SH-SY5Y (cell line): ENCODE measurements at regions not wholly inside any gene's neighbourhood (a gene's known extent, or its start where the extent isn't known, plus 50 kb on each side); places are given as distances from the start of the nearest gene placed in this dataset.
A peak's percentile ranks its signal among the peaks of the same experiment; 100 is the strongest.

ENCODE experiments used
- GATA2 ChIP-seq: IDR thresholded peaks from 2 replicates; pipeline ENCODE4 v1.6.1; 2011; ENCODE audit warnings: mild to moderate bottlenecking, low read depth, low read length
- GATA3 ChIP-seq: IDR thresholded peaks from 2 replicates; pipeline ENCODE4 v1.6.1; 2011; ENCODE audit warnings: low read depth, mild to moderate bottlenecking, low read length, moderate library complexity

DNA sequence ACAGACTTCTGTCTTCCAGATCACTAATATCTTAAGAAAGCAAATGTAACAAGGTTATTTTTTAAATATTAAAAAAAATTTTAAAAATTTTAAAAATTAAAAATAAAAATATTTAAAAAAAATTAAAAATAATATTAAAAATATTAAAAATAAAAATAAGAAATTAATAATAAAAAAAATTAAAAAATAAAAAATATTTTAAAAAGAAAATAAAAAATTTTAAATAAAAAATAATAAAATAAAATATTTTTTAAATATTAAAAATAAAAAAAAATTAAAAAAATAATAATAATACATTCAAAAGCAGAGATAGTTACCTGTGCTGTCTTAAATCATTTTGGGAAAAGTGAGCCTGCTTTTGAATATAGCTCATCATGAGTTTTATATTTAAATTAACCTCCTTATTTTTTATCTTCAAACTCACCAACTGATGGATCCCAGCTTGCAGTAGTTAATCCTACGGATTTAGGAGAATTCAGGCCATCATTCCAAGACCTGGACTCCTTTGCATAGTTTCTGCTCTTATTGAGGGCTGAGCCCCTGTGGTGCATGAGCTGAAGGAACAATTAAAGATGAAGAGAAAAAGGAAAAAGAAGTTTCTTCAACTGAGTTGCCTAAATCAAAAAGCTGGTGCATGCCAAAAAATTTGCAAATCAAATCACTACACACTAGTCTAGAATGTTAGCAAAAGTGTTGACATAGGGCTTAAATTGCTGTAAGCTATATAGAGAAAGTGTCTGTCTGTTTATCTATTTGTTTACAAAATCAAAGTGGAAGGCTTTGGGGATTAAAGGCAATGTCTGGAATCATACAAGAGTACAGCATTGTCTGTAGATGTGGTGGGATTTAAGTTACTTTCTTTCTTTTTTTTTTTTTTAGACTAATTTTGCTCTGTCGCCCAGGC lies 50.5 kb upstream of the ZNF438 start:
- TF ChIP-seq GATA3 = no peak
- no peak for TF ChIP-seq GATA2

DNA sequence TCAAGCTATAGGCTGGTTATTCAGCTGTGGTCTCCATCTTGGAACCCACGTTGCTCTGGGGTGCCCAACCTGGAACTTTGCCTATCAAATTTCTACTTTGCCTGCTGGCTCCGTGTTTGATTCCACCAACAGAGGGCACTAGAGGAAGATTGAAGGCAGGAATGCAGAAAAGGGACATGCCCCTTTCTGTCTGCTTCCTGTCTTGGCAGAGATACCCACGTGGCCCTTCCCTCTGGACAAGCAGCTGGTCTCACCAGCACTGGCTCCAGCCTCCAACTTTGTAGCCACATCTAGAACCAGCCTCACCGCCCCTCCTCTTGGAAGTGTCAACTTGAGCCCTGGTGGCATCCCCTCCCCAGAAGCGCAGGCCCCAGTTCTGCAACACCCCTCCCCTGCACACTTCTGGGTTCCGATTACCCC lies 52.1 kb upstream of the ZNF438 start:
- TF ChIP-seq GATA3 (no peak), GATA2 (no peak)

DNA sequence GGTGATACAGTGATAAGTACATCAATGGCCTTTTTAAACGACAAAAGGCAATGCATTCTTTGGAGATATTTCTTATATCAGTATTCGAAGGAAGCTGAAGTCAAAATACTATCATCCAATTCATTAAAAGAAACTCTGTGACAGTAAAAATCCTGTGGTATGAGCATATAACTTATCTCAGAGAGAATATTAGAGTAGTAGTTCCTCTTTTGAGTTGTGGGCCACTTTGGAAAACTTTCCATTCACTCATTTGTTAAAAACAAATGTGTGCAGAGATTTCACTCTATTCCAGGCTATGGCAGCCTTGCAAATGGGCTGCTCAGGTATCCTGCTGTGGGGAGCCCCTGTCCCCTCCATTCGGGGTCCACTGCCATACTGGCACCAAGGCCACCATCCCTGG lies 55.3 kb upstream of the ZNF438 start:
- no peak for TF ChIP-seq GATA3
- no peak for TF ChIP-seq GATA2

DNA sequence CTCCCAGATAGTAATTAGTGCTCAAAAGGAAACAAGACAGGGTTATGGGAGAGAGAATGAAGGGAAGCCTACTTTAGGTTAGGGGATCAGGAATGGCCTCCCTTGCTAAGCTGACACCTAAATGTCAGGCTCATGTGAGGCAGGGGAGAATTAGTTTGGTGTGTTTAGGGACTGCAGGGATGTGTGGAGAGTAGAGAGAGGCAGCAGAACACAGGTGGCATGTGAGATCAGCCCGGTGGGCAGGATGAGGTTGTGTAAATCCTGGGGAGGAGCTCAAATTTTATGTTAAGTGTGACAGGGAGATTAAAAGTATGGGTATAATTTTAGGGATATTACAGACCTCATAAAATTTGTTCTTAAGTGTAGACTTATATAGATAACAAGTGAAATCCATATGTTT lies 56.2 kb upstream of the ZNF438 start:
- no peak for TF ChIP-seq GATA2
- no peak for TF ChIP-seq GATA3

DNA sequence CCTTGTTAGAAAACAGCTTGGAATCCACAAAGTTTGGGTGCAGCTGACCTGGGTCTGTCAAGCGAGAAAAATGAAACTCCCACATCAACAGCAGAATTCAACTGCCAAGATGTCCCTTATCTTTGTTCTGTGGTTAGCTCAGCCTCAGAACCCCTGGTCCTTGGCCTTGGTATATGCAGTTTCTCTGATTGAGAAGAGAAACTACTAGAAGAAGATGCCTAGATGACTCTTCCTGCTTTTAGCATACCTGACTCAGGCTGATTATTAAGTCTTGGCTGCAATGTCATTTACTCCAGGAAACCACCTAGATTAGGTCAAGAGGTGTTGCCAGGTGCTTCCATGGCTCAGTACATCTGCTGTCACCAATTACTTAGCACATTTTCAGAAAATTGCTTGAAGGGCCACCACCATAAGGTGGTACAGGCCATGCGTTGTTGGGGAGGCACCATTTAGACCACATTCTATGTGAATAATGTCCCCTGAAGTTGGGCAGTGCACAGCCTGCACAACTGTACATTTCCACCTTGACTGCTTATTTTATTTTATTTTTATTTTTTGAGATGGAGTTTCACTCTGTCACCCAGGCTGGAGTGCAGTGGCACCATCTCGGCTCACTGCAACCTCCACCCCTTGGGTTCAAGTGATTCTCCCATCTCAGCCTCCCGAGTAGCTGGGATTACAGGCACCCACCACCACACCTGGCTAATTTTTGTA lies 59.4 kb upstream of the ZNF438 start:
- no peak for TF ChIP-seq GATA2
- TF ChIP-seq GATA3 = no peak

DNA sequence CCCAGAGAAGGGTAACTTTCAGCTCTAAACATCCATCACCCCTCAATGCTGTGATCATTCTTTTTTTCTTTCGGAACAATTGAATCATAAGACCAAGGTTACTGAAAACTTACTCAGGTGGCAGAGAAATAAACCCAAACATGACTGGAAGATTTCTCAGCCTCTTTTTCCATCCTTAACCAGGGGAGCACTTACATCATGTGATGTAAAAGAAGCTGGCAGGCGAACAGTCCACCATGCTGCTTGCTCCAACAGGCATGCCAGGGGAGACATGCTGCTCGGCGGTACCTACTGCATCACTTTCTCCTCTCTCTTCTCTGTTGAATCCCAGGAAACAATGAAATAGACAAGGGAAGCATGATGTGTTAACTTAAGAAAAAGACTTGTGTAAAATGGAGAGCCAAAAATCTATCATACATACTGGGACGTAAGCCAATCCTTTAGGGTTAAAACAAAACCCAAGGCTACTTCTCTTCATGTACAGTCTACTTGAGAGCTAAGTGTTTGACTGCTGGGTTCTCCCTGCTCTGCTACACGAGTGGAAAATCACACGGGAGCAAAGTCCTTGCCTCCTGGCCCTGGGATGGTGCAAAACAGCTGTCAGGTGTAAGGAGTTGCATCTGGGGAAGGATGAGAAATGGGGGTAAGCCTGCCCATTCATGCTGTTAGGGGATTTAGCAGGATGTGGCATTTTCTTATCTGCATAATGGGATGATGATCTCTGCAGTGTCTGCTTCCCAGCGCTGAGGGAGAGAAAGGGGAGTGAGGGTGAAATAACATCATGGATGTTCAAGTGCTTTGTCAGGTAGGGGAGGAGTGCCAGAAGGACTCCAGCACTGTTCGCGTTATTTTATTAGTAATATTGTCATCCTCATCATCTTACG lies 64.3 kb upstream of the ZNF438 start:
- TF ChIP-seq GATA3 = no peak
- peak; percentile 43 for TF ChIP-seq GATA2

DNA sequence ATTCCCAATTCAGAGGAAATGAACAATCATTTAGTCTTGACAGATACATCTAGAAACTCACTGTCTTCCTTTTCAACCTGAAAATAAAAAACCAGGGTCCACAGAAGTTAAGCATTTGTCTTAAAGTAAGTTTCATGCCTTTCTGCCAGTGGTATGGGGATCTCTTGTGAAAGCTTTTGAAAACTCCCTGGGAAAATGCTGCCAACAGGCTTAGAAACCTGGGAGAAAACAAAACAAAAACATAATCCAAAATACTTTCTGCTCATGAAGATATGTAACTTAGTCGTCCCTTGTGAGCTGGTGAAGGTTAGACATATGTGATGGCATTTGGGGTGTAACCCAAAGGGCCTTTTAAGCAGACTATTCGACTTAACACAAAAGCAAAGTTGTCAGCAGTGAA lies 66.4 kb upstream of the ZNF438 start:
- TF ChIP-seq GATA3 (no peak), GATA2 (no peak)

DNA sequence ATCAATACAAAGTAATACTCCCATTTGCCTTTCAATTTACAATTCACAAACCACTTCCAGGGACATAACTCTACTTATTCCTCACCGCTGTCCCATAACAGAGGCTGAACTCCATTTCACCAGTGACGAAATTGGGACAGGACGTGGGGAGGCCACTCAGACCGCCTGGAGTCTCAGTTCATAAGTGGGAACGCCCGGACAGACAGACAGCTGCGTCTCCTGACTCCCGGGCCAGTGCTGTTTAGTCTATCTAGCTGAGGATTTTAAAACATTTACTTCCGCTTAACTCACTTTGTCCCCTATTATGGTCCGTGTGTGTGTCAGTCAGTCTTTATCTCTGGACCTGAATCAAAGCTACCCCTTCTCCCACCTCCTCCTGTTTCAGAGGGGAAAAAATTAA lies 67.4 kb upstream of the ZNF438 start:
- TF ChIP-seq GATA3 (no peak), GATA2 (no peak)

DNA sequence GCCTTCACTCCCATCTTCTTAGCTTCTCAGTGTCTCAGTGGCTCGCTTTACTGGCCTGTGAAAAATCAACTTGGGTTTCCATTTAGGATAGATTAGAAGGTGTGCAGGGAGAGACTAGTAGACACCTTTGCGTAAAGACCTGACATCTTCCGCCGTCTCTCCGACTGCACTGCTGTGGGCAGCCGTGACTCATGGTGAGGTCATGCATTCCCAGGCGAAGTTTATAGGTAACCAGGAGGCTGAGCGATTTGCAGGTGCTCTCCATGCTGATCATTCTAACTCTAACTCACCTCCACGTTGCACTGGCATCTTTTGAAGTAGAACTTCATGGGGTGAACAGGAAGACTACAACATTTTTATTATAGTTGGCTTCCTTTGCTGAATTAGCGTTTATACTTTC lies 68.0 kb upstream of the ZNF438 start:
- TF ChIP-seq GATA3 (no peak), GATA2 (no peak)

DNA sequence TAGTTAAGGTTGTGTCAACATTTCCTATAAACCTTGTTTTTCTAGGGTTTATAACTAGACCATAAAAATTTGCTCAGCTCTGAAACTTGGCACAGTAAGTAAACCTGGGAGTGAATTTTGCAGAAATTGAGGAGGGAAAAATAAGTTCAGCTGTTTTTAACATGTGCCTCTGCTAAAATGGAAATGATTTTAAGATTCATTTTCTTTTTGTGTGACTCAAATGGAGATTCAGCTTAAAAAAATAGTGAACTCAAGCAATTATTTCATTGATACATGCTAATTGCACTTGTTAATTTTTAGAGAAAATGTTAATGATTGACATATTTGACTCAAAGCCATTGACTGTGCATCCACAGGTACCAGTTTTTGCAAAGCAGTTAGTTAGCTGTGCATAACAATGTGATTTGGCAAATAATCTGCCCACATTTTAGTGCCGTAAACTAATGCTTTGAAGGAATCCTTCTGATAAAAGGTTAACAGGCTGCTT lies 68.5 kb upstream of the ZNF438 start:
- TF ChIP-seq GATA3 (no peak), GATA2 (no peak)

DNA sequence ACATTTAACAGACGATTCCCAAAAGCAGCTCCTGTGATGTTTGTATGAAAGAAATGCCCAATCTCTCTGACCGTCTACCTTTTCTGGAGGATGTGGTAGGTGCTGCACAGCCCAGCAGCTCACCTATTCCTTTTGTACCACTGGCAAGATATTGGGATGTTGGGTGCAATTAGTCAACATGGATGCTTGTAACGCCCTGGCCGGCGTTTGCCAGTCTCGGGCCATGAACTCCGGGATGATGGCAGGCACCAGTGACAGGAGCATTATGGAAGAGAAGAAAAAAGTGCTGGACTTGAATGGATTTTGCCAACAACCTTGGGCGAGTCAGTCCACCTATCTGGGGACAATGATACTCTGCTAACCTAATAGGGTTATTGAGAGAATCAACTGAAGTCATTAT lies 69.0 kb upstream of the ZNF438 start:
- TF ChIP-seq GATA2 (no peak), GATA3 (no peak)

DNA sequence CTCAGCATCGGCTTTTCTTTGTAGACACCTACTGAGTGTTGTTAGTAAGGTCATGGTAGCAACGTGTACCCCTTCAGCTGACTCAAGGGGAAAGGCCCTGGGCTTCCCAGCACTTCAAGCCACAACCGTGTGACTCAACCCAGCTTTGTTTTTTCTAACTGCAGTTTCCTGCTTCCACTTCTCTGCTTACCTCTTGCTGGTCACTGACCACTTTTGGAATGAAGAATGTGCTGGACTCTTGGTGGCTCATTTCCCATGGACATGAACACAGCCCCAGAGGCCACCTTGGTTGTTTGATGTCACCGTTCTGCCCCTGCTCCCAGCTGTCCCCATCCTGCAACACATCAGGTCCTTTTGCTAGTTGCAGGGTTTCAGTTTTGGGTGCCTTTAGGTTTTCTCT lies 69.5 kb upstream of the ZNF438 start:
- TF ChIP-seq GATA2 (no peak), GATA3 (no peak)

DNA sequence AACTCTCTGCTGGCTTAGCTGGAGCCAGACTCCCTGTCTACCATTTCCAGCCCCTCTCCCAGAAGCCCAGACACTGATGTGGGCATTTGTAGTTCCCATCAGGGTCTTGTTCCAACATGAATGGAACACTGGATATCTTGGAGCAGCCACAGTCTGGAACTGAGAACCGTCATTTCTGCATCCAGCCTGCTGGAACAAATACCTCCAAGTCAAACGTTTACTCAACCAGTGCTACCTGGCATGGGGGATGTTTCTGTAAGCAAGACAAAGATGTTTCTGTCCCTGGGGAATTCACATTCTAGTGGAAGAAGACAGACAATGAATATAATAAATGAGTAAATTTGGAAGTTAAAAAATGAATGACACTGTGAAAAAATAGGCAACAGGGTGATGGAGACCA lies 70.8 kb upstream of the ZNF438 start:
- TF ChIP-seq GATA3 (no peak), GATA2 (no peak)

DNA sequence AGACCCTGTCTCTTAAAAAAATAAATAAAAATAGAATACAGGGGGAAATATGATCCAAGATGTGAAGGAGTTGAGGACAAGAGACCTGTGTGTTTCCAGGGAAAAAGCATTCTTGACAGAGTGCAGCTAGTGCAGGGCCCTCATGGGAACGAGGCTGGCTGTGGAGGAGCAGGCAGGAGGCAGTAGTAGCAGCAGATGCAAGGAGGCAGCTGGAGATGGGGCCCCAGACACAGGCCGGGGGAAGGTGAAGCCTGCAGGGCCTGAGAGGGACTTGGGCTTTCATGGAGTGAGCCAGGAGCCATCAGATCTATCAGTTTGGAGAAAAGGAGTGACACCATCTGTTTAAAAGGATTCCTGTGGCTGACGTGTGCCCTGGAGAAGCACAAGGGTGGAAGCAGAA lies 71.4 kb upstream of the ZNF438 start:
- TF ChIP-seq GATA3 (no peak), GATA2 (no peak)
